Activated CD4-positive, alpha-beta T cell treated with anti-CD3 and anti-CD28 coated beads, Interleukin-2, Interleukin-4, amounts not matched to agents 100 ng/mL and 50 ng/mL, durations not matched to agents 16 hours and 8 hours (primary cell): ENCODE measurements at regions not wholly inside any gene's neighbourhood (a gene's known extent, or its start where the extent isn't known, plus 50 kb on each side); places are given as distances from the start of the nearest gene placed in this dataset.
A peak's percentile ranks its signal among the peaks of the same experiment; 100 is the strongest.

Experiments used
- DNase-seq: peaks from one replicate; pipeline ENCODE4 v3.0.0-alpha.2; 2020; ENCODE audit warnings: low spot score

- DNase-seq = no peak
Measured at GRCh38 chr11:131052367-131052766, 136.1 kb upstream of the SNX19 start.

- no peak for DNase-seq
Measured at GRCh38 chr11:131056036-131056435, 139.8 kb upstream of the SNX19 start.

DNA sequence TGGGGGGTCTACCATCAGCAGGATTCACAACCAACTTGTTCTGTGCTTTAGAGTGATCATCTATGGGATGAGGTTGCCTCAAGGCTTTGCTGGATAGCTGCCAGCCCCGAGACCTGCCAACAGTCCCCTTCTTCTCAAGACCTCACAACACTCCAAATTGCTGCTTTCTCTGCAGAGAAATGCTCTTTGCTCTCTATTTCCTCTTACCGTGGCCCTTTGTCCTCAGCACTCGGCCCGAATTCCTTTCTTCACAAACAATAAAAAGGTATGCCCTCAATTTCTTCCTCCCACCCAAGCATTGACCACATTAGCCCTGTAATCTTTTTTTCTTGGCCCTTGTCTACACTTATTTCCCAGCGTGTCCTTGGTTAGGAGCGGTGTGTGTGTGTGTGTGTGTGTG is 147.4 kb upstream of the SNX19 start:
- DNase-seq = no peak

- DNase-seq = peak; percentile 39
Measured at GRCh38 chr11:131064373-131064991, 148.2 kb upstream of the SNX19 start.

- DNase-seq = no peak
Measured at GRCh38 chr11:131065435-131066413, 149.4 kb upstream of the SNX19 start.

GRCh38 chr11:131066551-131066950 is 150.3 kb upstream of the SNX19 start:
- DNase-seq = no peak

- no peak for DNase-seq
Measured at GRCh38 chr11:131070365-131070764, 154.1 kb upstream of the SNX19 start.

GRCh38 chr11:131073167-131073566 is 156.9 kb upstream of the SNX19 start:
- no peak for DNase-seq

DNA sequence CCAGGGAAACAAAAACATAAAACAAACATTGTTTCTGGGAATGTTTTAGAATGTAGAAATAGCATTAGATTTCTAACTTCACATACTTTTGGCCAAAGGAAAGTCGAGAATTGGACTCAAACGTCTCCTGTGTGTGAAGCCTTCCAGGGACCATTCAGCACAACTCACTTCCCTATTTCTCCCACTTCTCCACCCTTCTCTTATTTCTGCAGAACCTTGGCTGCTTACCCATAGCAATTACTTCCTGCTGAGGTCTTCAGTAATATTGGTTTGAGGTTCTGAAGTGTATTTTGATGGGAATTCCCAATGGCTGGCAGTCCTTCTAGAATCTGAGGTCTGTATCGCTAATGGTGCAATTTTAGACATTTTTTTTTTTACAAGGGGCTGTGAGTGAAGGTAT is 158.3 kb upstream of the SNX19 start:
- no peak for DNase-seq

DNA sequence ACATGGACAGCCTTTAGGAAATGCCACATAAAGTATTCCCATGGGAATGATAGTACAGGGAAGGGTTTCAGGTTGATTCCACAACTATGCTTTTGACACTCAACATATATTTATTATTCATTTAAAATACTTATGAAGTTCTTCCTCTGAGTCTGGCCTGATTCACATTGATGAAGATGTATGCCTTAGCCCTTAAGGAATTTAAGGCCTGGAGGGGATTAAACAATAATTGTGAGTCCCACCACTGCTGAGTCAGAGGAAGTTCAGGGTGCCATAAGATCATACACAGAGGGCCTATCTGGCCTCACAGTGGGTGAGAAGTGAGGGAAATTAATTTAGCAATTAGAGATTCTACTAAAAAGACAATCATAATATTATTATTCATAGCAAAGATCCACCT is 161.1 kb upstream of the SNX19 start:
- DNase-seq = no peak

- no peak for DNase-seq
Measured at GRCh38 chr11:131079036-131079435, 162.8 kb upstream of the SNX19 start.

DNA sequence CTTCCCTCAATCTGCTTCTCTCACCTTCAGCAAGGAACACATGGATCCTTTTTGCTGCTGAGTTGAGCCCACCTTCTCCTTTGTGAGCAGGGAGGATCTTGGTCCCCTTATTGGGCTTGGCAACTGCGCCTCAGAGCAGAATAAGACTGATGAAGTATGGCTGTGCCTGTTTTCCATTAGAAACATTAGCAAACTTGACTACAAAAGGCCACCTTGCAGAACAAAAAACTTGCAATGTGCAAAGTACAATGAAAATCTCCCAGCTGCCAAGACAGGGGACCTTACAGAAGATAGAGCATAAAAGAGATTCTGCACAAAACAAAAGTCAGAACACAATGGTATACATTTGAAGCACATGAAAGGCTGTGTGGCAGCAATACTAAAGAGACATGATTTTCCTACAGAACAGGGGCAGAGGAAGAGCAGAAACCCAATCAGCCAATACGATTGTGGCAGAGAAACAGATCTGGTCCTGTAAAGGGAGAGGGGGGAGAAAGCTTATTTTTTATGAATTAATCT is 173.5 kb upstream of the SNX19 start:
- DNase-seq = no peak

GRCh38 chr11:131092469-131092868 is 176.2 kb upstream of the SNX19 start:
- no peak for DNase-seq

DNA sequence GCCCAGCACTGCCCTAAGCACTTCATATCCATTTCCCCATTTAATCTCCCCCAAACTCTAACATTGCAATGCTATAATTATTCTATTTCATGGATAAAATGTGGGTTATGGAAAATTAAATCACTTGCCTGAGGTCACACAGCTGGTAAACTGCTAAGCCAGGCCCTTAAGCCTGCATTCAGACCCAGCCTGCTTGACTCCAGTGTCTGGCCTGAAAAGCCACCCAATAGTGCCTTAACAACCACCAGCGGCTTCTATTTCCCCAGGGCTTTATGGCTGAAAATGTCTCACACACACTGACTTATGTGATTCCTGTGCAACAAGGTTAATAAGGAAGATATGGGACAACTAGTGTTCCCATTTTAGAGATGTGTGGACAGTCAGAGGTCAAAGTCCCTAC is 178.5 kb upstream of the SNX19 start:
- no peak for DNase-seq

GRCh38 chr11:131095511-131096185 is 179.4 kb upstream of the SNX19 start:
- no peak for DNase-seq

DNA sequence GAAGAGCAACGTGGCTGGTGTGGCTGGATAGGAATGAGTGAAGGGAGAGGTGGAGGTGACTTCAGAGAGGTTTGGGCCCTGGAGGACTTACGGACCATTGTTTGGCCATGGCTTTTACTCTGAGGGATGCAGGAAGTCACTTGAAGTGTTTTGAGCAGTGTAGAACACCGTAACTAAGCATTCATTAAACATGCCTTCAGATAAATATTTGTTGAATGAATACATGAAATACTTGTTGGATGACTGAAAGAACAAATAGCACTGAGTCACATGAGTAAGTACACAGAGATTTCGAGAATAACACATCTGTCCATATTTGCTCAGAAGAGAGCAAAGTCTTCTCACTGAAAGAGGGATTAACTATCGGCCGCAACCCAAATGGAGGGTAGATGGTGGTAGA is 182.7 kb upstream of the SNX19 start:
- no peak for DNase-seq

- no peak for DNase-seq
Measured at GRCh38 chr11:131099746-131100145, 183.5 kb upstream of the SNX19 start.

DNA sequence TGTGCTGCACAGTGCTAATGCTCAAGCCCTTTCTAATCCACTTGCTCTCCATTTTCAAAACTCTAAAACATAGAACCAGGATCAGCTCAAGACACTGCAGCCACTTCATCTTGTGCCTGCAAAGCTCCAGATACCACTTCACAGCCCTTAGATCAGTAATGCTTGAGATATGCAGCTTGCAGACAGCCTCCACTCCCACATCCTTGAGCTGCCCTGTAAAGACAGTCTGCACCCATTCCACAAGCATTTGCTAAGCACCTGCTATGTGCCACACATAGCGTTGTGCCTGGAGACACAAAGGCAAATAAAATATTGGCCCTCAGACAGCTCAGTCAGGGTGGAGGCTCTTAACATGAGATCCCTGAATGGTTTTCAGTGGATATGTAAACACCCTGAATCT is 192.5 kb upstream of the SNX19 start:
- DNase-seq = no peak

GRCh38 chr11:131109257-131109656 is 193.0 kb upstream of the SNX19 start:
- DNase-seq = no peak

DNA sequence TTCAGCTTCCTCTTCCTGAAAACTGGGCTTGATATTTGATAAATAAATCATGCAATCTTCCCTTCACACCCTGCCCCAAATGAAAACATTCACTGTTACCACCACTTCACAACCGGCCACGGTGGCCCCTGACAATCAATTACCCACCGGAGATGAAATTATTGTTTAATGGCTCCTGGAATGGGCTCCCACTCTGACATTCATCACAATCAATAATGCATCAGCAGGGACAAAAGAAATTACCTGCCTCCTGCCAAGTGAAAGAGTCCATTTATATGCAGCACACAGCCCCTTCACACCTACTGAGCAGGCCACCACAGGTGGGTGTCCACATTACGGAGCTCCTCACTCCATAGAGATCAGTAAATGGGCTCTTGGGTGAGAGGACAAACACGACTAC is 193.5 kb upstream of the SNX19 start:
- DNase-seq = no peak

DNA sequence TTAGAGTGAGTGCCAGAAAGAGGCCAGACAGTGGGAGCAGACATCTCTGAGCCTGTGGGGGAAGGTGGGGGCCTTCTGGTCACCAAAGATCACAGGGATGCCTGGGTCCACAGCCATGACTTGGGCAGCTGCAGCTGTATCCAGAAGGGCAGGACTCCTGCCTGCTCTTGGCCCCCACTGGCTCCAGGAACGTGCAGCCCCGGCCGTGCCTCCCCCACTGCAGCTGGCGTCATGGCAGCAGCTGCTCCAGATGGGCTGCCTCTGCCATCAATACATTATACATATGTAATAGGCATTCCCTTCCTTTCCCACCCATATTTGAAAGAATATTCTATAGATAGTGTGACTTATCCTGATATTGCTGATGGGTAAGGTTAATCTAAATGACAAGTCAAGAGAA is 195.5 kb upstream of the SNX19 start:
- DNase-seq = no peak

DNA sequence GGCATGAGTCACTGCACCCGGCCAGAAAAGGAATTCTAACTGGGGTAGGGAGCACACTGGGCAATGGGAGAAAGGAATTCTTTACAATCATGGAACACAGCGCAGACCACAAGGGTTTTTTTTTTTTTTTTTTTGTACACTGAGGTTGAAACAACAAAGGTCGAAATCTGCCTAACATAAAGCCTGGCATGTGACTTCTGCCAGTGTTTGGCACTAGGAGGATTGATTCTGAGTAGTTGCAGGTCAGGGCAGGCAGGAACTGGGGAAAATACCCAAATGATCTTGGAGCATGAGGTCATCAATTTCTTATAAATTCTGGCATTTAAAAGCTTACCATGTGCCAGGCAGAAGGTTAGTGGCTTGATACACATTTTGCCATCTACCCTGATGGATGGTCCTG is 202.0 kb upstream of the SNX19 start:
- DNase-seq = no peak
